Retinal pigment epithelial cell (primary cell): ENCODE measurements at regions not wholly inside any gene's neighbourhood (a gene's known extent, or its start where the extent isn't known, plus 50 kb on each side); places are given as distances from the start of the nearest gene placed in this dataset.

Experiments
- DNase-seq: peaks from one replicate; pipeline ENCODE4 v3.0.0-alpha.2; 2010; ENCODE audit warnings: low read depth
- H3K4me3 ChIP-seq: 2 replicates; pipeline ENCODE4 v1.5.1; 2011; ENCODE audit warnings: mild to moderate bottlenecking, low read length, control low read depth, moderate library complexity
- TF ChIP-seq, protein P1 (sequence below): conservative IDR thresholded peaks from 2 replicates; pipeline ENCODE4 v1.5.1; 2011; ENCODE audit warnings: low read depth, low read length, control low read depth, inconsistent platforms

DNA sequence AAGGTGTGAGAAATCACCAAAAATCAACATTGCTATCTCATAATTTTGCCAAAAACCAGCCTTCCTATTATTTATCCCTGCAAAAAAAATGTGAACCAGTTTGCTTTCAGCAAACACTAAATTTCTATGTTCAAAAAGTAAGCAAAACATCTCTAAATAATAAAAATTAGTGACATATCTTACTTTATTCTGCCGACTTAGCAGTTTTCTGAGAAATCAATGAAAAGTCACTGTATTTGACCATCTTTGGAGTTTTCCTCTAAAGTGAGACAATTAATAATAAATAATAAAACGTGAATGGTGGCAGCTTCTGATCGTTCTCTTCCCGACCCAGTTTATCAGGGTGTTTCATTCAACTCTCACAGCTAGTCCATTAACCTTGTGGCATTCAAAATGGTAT, 158.6 kb upstream of the TARS1 start:
- DNase-seq: no peak
- TF ChIP-seq, protein P1, sequence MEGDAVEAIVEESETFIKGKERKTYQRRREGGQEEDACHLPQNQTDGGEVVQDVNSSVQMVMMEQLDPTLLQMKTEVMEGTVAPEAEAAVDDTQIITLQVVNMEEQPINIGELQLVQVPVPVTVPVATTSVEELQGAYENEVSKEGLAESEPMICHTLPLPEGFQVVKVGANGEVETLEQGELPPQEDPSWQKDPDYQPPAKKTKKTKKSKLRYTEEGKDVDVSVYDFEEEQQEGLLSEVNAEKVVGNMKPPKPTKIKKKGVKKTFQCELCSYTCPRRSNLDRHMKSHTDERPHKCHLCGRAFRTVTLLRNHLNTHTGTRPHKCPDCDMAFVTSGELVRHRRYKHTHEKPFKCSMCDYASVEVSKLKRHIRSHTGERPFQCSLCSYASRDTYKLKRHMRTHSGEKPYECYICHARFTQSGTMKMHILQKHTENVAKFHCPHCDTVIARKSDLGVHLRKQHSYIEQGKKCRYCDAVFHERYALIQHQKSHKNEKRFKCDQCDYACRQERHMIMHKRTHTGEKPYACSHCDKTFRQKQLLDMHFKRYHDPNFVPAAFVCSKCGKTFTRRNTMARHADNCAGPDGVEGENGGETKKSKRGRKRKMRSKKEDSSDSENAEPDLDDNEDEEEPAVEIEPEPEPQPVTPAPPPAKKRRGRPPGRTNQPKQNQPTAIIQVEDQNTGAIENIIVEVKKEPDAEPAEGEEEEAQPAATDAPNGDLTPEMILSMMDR: no peak
- no peak overlapping the region for H3K4me3 ChIP-seq

DNA sequence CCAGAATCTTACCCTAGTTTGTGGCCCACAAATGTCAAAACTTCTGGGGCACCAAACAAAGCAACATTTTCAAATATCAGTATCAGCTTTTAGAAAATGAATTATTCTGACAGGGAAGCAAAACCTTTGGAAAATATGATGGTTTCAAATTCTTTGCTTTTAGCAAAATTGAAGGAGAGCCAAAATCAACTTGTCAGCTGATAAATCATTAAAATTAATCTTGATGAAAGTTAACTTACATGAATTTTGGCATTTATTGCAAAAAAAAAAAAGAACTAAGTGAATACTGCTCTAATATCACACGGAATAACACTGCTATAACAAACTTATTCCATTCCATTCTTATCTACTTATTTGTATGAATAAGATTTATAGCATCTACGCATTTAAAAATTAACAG, 158.1 kb upstream of the TARS1 start:
- no peak overlapping the region for H3K4me3 ChIP-seq
- TF ChIP-seq, protein P1: no peak
- DNase-seq: no peak

DNA sequence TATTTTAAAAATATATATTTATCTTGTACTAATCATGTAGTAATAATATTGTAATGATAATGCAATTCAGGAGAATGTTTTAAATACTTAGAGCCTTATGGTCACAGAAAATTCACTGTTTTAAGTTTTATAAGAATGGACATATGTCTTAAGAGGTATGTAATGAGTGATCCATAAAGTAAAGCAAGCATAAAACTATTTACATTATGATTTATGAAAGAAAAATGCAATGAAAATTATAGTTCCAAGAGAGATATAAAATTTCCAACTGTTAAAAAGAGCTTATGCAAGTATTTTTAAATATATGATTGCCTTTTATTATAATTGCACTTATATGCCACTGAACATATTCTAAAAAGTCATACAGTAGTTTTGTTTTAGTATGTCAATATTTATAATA, 157.5 kb upstream of the TARS1 start:
- H3K4me3 ChIP-seq: no peak overlapping the region
- no peak for DNase-seq
- TF ChIP-seq, protein P1: no peak

DNA sequence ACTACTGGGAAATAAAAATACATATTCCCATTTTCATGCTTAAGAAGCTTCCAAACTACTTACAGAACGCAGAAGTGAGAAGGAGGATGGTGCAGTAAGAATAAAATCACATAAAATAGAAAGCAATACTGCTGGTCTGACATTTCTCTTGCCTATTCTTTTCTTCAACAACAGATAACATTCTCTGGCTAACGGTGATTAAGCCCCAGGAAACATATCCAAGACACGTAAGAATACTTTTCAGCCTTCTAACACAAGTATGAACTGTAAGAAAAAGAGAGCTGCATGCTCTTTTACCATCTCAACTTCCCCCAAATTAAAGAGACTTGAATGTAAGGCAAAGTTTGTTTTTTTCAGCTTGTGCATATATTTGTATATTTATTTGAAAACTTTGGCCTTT, 156.1 kb upstream of the TARS1 start:
- TF ChIP-seq, protein P1: no peak
- DNase-seq: no peak
- H3K4me3 ChIP-seq: no peak overlapping the region

DNA sequence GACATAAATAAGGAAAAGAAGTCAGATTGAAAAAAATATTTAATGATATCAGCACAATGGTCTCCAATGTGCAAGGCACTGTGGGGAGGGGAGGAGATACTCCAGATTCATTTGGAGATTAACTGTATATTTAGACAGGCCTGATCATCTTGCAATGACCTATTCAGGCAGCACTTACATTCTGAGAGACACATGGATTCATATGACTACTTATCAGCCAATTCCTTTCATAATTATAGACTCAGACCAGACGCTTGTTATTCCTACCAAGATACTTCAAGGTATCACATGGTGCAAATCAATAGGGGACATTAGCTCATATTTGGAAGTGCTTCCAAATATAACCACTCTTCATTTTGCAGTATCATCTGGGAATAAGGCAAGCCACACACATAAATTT, 153.5 kb upstream of the TARS1 start:
- TF ChIP-seq, protein P1: no peak
- no peak for DNase-seq
- H3K4me3 ChIP-seq: no peak overlapping the region

DNA sequence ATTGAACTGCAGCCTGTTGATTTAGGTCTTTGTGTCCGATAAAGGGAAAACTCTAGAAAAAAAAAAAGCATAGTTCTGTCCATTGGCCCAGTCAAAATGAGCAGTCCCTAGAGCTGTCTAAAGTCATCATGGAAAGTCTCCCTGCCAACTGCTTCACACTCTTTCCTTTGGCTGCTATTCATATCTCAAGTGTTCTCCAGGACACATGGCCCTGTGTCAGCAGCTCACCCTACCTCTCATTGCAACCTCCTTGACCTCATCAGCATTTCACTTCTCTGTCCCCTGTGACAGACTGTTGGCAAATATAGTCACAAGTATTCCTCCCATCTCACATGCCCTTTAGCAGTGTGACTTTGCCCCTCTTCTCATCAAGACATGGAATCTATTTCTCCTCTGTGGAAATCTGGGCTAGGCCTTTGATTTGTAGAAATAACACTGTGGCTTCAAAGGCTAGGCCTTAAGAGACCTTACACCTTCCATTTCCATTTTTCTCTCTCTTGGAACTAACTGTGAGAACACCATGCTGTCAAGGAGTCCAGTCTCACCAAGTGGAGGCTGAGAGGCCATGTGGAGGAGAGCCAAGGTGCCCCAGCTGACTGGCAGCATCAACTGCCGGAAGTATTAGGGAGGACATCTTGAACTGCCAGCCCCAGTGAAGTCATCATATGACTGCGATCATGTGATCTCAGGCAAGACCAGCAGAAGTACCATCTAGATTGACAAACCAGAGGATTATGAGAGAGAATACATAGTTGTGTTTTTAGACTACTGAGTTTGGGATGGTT, 149.4 kb upstream of the TARS1 start:
- TF ChIP-seq, protein P1: no peak
- no peak overlapping the region for H3K4me3 ChIP-seq
- no peak for DNase-seq

DNA sequence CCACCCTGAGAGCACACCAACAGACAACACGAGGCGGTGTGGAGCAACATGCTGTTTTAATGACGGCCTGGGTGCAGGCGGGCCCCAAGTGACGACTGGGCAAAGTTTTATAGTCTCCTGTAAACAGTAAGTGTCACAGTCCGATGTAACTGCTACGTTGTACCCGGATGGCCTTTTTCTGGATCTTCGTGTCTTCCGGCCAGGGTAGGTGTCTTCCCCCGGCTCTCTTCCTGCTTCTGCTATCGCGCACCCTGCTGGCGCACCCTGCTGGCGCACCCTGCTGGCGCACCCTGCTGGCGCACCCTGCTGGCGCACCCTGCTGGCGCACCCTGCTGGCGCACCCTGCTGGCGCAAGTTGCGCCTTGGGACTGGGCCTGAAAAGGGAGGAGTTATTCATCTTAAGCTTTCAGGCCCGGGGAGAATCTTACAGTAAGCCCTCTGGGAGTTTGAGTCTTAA, 143.0 kb upstream of the TARS1 start:
- no peak overlapping the region for H3K4me3 ChIP-seq
- TF ChIP-seq, protein P1: peak; percentile 1
- no peak for DNase-seq
